B cell (primary cell): ENCODE measurements at regions not wholly inside any gene's neighbourhood (a gene's known extent, or its start where the extent isn't known, plus 50 kb on each side); places are given as distances from the start of the nearest gene placed in this dataset.

Source experiments
- ATAC-seq: fragments of 200-7000 bp; cut with Tn5 transposase; one replicate; pipeline ENCODE4 v1.10.0; 2021; ENCODE audit warnings: low read depth, mild to moderate bottlenecking, moderate number of reproducible peaks, moderate library complexity
- CTCF ChIA-PET: fragments of 350-600 bp; sonication (Branson Sonifier 250); formaldehyde crosslinking; loops from one replicate; lab custom pipeline; 2021; ENCODE audit warnings: antibody characterized with exemption, inconsistent platforms; lab: Charles Lee
- POLR2A ChIA-PET: fragments of 350-600 bp; sonication (Branson Sonifier 250); formaldehyde crosslinking; loops from one replicate; lab custom pipeline; 2021; ENCODE audit warnings: antibody characterized with exemption; lab: Charles Lee
- DNase-seq: peaks from one replicate; pipeline ENCODE4 v3.0.0; 2013
- H2AFZ ChIP-seq: 2 replicates; pipeline ENCODE4 v1.6.1; 2012; ENCODE audit warnings: mild to moderate bottlenecking, low read depth, low read length; ENCODE audit not compliant: insufficient read depth, poor library complexity, severe bottlenecking
- H3K27ac ChIP-seq, 2 donors: 1 replicate in 1 of 2; 2 replicates in 1 of 2; pipeline ENCODE4 v1.5.1; 2012 to 2013; ENCODE audit warnings: low read length in 2 of 2, mild to moderate bottlenecking in 2 of 2, moderate library complexity in 1 of 2
- H3K27me3 ChIP-seq, 4 experiments: fragments of 200-600 bp in 1 of 4; sonication (generic) in 1 of 4; replicated peaks in 1 of 4; 1 replicate in 2 of 4; 2 replicates in 2 of 4; pipeline versions ENCODE4 v1.6.1 to v1.7.0; 2013 to 2016; ENCODE audit warnings: low read length in 3 of 4, mild to moderate bottlenecking in 2 of 4, mixed read lengths in 1 of 4, moderate library complexity in 1 of 4; ENCODE audit not compliant: insufficient read depth in 4 of 4, control insufficient read depth in 3 of 4; ENCODE audit errors: control extremely low read depth in 1 of 4
- H3K36me3 ChIP-seq, 2 experiments: replicated peaks in 1 of 2; 1 replicate in 1 of 2; 2 replicates in 1 of 2; pipeline versions ENCODE4 v1.6.1 to v1.7.1; 2013; ENCODE audit warnings: low read length in 1 of 2; ENCODE audit not compliant: insufficient read depth in 2 of 2, control insufficient read depth in 1 of 2; ENCODE audit errors: control extremely low read depth in 1 of 2, extremely low read depth in 1 of 2
- H3K4me1 ChIP-seq, 2 donors: fragments of 200-600 bp in 1 of 2; sonication (generic) in 1 of 2; 1 replicate in 1 of 2; 2 replicates in 1 of 2; pipeline versions ENCODE4 v1.5.1 to v1.6.1; 2013 to 2017; ENCODE audit warnings: low read length in 2 of 2; ENCODE audit not compliant: control insufficient read depth in 2 of 2, insufficient read depth in 2 of 2
- H3K4me2 ChIP-seq: replicated peaks from 2 replicates; pipeline ENCODE3; 2012; ENCODE audit warnings: mild to moderate bottlenecking, low read depth, low read length; ENCODE audit not compliant: poor library complexity, severe bottlenecking
- H3K4me3 ChIP-seq, 5 experiments: fragments of 200-600 bp in 1 of 5; sonication (generic) in 1 of 5; 1 replicate in 3 of 5; 2 replicates in 2 of 5; pipeline versions ENCODE4 v1.5.1 to v1.7.0; 2011 to 2016; ENCODE audit warnings: low read length in 4 of 5, mild to moderate bottlenecking in 4 of 5, low read depth in 2 of 5, control low read depth in 1 of 5, moderate library complexity in 1 of 5; ENCODE audit not compliant: insufficient read depth in 1 of 5; ENCODE audit errors: control extremely low read depth in 1 of 5, extremely low read depth in 1 of 5
- H3K79me2 ChIP-seq: fragments of 200-600 bp; sonication (generic); one replicate; pipeline ENCODE4 v1.6.0; 2016; ENCODE audit warnings: low read length; ENCODE audit not compliant: control insufficient read depth, insufficient read depth
- H3K9ac ChIP-seq: fragments of 200-600 bp; sonication (generic); 2 replicates; pipeline ENCODE4 v1.6.1; 2017; ENCODE audit warnings: mild to moderate bottlenecking, low read length, moderate library complexity
- H3K9me3 ChIP-seq, 3 donors: one replicate each; pipeline versions ENCODE4 v1.6.1 to v1.7.1; 2013; ENCODE audit warnings: low read length in 2 of 3; ENCODE audit not compliant: control insufficient read depth in 2 of 3, insufficient read depth in 1 of 3; ENCODE audit errors: control extremely low read depth in 1 of 3
- H4K20me1 ChIP-seq: 2 replicates; pipeline ENCODE4 v1.6.0; 2012; ENCODE audit warnings: mild to moderate bottlenecking, low read length; ENCODE audit not compliant: insufficient read depth, control insufficient read depth, poor library complexity, severe bottlenecking
- H3K27ac Mint-ChIP-seq: one replicate; pipeline ENCODE4 v1.8.0; 2021; ENCODE audit warnings: mixed read lengths
- H3K27me3 Mint-ChIP-seq: one replicate; pipeline ENCODE4 v1.8.0; 2021; ENCODE audit warnings: mixed read lengths
- H3K4me1 Mint-ChIP-seq: one replicate; pipeline ENCODE4 v1.8.0; 2021; ENCODE audit warnings: mixed read lengths
- H3K4me3 Mint-ChIP-seq: one replicate; pipeline ENCODE4 v1.8.0; 2021; ENCODE audit warnings: mixed read lengths
- H3K9me3 Mint-ChIP-seq: one replicate; pipeline ENCODE4 v1.8.0; 2022; ENCODE audit warnings: mixed read lengths; ENCODE audit not compliant: insufficient read depth
- CTCF ChIP-seq: fragments of 200-600 bp; IDR thresholded peaks from one replicate; pipeline ENCODE4 v1.8.0; 2022; ENCODE audit warnings: antibody characterized with exemption, mild to moderate bottlenecking
- EZH2 ChIP-seq: IDR thresholded peaks from 2 replicates; pipeline ENCODE4 v1.6.1; 2012; ENCODE audit warnings: borderline replicate concordance, low read depth, mild to moderate bottlenecking, moderate library complexity, low read length; ENCODE audit not compliant: insufficient read depth, poor library complexity, severe bottlenecking
- WGBS: methylation state at CpG from one replicate; pipeline ENCODE4 v1.1.5; 2013; ENCODE audit warnings: missing lambda C conversion rate; ENCODE audit not compliant: insufficient coverage; 5-methylcytosine and 5-hydroxymethylcytosine counted together
- intact Hi-C: fragments of 100-400 bp; cut with micrococcal nuclease; formaldehyde crosslinking; loops from one replicate; pipeline ENCODE4 v1.10.0; 2022

GRCh38 chr5:122649080-122649479, 125.8 kb upstream of the SNX2 start:
- no peaks in the 10 kb centered on the region for H3K36me3 ChIP-seq
- no peaks in the 10 kb centered on the region for H3K9me3 ChIP-seq
- no peaks in the 10 kb centered on the region for H3K79me2 ChIP-seq
- no peak overlapping the region for H3K27ac ChIP-seq
- WGBS: no CpG with 5 or more reads among the region's 3 CpGs
- no peak for DNase-seq
- no peaks in the 10 kb centered on the region for H3K27me3 ChIP-seq
- H4K20me1 ChIP-seq: no peaks in the 10 kb centered on the region
- CTCF ChIA-PET: no interaction called here
- intact Hi-C loops: no loop called here
- Mint-ChIP-seq H3K9me3 (no peaks in the 10 kb centered on the region), H3K4me3 (no peak overlapping the region), H3K27ac (no peak overlapping the region), H3K4me1 (peaks cover 7% of the 10 kb centered on the region), H3K27me3 (peaks cover 2% of the 10 kb centered on the region)
- H3K9ac ChIP-seq: no peak overlapping the region
- no peak overlapping the region for H3K4me3 ChIP-seq
- no peak overlapping the region for H2AFZ ChIP-seq
- TF ChIP-seq EZH2 (no peak), CTCF (no peak)
- POLR2A ChIA-PET: no interaction called here
- H3K4me2 ChIP-seq: no peak overlapping the region
- H3K4me1 ChIP-seq: peaks cover 0 to 3% of the 10 kb centered on the region in 2 donors
- no peak for ATAC-seq

- intact Hi-C loops: no loop called here
- peaks cover 0 to 12% of the 10 kb centered on the region in 2 donors for H3K4me1 ChIP-seq
- H4K20me1 ChIP-seq: no peaks in the 10 kb centered on the region
- H3K9me3 ChIP-seq: no peaks in the 10 kb centered on the region
- H3K4me1 Mint-ChIP-seq: peaks cover 20% of the 10 kb centered on the region
- H3K9ac ChIP-seq: no peak overlapping the region
- POLR2A ChIA-PET: no interaction called here
- no peak for ATAC-seq
- no peak for DNase-seq
- H2AFZ ChIP-seq: no peak overlapping the region
- H3K27me3 ChIP-seq: no peaks in the 10 kb centered on the region
- CTCF ChIA-PET: no interaction called here
- no peak overlapping the region for H3K27ac ChIP-seq
- no peak for TF ChIP-seq EZH2
- TF ChIP-seq CTCF: no peak
- H3K4me2 ChIP-seq: no peak overlapping the region
- no peak overlapping the region for H3K27ac Mint-ChIP-seq
- no CpG with 5 or more reads among the region's 3 CpGs for WGBS
- no peaks in the 10 kb centered on the region for H3K36me3 ChIP-seq
- no peak overlapping the region for H3K4me3 ChIP-seq
- no peaks in the 10 kb centered on the region for H3K79me2 ChIP-seq
- no peaks in the 10 kb centered on the region for H3K27me3 Mint-ChIP-seq
- no peak overlapping the region for H3K4me3 Mint-ChIP-seq
- no peaks in the 10 kb centered on the region for H3K9me3 Mint-ChIP-seq
Observed at GRCh38 chr5:122653087-122654017, 121.5 kb upstream of the SNX2 start.
